AG20443 (cell line): ENCODE measurements at regions not wholly inside any gene's neighbourhood (a gene's known extent, or its start where the extent isn't known, plus 50 kb on each side); places are given as distances from the start of the nearest gene placed in this dataset.
"Not testable (repeated sequence)": the region's sequence is repeated elsewhere in the genome, so short reads cannot be mapped to it uniquely, and the experiment has no call there.

Experiments
- DNase-seq: peaks from one replicate; pipeline ENCODE4 v3.0.0; 2012; ENCODE audit warnings: low spot score, mixed read lengths

DNA sequence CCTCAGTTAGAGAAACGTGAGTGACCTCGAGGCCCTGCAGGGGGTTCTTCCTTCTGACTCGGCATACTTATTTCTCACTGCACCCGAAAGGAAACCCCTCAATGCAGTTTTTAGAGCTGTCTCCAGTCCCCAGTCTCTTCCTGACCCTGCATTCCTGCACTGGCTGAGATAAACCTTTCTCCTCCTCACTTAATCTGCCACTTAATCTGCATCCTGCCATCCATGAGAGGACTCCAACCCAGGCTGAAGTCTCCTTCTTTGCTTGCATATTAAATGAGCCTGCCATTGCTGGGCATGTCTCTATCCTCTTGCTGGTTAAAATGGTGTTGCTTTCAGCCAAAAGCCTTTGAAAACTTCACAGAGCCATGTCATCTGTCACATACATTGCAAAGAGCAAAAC lies 125.6 kb upstream of the GATA6 start:
- DNase-seq: no peak

DNA sequence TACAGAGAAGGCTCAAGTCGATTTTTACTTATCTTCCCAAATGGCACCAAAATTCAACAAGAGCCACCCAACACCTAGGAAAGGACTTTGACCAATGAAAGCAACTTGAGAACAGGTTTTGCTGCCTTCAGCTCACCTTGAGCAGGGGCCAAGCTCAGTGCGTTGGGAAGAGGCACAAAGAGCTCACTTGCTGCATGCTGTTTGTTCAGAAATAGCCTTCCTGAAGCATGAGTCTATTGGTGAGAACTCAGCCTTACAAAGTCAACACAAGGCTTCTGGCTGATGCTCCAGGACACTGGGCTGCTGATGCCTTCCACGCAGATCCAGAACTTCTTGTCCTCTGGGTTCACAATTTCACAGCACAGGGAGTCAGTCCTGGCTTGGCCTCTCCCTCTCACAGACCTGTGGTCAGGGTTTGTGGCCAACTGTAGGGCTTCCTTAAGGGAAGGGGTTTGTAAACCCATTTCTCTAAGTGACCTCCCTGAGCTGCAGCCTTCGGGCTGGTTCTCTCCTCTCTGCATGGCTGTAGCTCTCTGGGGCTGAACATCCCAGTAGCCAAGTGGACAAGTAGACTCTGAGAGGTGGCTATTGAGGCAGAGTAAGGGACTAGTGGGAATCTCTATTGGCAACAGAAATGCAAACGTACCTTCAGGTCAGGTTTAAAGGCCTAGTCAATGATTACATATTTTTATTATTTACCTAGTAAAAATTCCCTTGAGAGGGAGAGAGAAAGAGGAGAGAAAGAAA lies 124.7 kb upstream of the GATA6 start:
- DNase-seq: no peak

DNA sequence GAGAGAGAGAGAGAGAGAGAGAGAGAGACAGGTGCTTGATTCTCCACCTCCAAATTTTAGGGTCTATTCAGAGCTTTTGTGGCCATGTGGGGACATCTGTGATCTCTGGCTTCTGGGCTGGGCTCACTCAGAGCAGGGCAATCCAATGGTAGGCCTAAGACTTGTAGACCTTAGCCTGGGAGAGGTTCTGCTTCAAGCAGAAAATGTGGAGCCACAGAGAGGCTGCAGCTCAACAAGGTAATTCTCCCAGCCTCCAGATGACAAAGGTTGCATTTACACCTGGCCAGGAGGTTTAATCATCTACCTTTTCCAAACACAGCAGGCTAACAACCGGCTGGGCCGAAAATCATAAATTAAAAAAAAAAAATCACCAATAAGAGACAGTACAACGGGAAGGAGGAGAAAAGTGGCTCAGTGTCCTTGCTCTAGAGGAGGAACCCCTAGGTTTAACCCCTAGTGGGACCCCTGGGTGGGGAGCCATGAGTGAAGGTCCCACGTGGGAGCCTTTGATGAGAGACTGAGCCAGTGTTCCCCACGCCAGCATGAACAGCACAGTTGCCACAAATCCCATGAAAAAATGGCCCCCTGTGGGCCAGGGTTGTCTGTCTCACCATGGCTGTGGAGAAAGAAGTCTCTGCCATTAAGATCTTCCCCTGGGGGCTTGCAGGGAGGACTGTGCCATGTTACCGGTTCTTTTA lies 124.0 kb upstream of the GATA6 start:
- no peak for DNase-seq

DNA sequence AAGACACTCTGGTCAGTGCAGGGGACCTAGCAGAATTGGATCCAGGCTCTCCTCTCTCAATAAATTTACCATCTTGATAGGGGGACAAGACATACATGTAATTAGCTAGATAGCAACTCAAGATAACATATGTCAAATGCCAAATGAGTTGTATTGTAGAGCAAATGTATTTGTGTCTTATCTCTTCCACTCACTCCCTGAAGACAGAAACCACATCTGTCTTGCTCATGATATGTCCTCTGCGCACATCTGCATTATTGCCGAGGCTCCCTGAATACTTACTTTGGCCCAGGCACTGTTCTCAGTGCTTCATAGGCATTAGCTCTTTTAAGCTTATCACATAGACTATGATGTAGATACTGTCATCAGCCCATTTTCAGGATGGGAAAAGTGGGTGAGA lies 122.9 kb upstream of the GATA6 start:
- DNase-seq: no peak

DNA sequence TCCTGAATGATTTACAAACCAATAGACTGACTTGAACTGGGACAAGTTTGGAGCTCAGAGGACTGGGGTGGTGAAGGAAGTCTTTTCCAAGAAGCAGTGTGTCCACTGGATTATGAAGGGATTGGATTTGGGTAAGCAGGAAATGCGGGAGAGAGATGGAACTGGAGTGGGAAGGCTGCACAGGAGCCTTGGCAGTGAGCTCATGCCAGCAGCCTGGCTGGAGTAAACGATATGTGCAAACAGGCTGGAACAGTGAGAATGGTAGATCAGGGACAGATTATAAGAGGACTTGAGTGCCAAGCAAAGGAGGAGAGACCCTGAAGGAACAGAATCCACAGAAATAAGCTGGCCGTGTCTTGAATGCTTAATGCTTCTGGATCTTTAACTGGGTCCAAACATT lies 121.9 kb upstream of the GATA6 start:
- no peak for DNase-seq

DNA sequence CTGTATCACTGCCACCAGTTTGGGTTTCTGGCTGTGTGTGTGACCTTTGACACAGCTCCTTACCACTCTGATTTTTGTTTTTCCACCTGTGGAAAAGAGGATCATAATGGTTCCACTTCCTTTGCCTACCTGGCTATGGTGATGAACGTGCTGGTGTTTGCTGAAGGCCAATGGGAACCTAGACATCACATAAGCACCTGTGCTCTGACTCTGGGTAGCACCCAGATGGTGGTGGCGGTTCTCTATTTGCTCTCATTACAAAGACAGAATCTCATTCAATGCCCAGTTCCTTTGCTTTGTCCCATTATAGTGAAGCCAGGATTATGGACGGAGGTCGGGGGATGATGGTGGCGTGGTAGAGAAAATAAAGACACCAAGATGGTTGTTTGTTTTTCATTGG lies 121.2 kb upstream of the GATA6 start:
- DNase-seq: no peak

DNA sequence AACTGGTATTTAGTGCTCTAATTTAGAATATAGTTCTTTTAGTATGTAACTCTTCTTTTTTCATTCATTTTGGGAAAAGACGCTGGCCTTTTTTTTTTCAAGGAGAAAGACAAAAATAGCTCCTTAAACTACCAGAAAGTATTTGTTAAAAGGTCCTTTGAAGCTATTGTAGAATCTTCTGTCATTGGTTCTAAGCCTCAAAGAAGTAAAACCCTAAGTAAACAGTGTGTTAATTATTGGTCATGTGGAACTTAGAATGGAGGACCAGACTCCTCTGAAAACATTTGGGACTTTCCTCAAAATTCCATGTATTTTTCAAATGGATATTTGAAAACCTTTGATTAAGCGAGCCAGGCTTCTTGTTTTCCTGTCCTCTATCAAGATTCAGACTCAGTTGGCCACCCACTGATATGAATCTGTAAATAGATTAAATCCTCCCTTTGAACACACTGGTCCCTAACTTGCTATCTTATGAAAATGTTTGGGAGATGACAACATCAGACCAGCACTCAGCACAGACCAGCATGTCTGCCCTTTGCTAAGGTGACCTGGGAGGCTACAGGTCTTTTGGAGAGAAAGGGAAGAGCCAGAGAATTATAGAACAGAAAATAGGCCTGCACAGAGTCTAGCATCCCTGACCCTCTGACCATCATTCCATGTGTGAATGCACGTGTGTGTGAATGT lies 120.3 kb upstream of the GATA6 start:
- no peak for DNase-seq

DNA sequence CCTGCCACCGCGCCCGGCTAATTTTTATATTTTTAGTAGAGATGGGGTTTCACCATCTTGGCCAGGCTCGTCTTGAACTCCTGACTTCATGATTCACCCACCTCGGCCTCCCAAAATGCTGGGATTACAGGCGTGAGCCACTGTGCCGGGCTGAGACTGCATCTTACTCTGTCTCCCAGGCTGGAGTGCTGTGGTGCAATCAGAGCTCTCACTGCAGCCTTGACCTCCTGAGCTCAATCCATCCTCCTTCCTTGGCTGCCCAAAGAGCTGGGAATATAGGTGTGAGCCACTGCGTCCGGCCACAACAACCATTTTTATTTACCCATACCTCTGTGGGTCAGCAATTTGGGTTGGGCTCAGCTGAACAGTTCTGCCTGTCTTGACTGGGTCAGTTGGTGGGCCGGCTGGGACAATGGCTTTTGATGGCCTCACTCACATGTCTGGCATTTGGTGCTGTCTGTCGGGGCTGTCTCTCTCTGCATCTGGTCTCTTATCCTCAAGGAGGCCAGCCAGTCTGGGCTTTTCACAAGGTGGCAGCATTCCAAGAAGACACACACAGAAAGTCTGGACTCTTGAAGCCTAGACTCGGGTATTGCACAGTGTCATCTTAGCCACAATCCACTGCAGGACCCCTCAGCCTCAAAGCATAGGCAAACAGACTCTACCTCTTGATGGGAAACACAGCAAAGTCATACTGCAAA lies 116.8 kb upstream of the GATA6 start:
- DNase-seq: no peak

DNA sequence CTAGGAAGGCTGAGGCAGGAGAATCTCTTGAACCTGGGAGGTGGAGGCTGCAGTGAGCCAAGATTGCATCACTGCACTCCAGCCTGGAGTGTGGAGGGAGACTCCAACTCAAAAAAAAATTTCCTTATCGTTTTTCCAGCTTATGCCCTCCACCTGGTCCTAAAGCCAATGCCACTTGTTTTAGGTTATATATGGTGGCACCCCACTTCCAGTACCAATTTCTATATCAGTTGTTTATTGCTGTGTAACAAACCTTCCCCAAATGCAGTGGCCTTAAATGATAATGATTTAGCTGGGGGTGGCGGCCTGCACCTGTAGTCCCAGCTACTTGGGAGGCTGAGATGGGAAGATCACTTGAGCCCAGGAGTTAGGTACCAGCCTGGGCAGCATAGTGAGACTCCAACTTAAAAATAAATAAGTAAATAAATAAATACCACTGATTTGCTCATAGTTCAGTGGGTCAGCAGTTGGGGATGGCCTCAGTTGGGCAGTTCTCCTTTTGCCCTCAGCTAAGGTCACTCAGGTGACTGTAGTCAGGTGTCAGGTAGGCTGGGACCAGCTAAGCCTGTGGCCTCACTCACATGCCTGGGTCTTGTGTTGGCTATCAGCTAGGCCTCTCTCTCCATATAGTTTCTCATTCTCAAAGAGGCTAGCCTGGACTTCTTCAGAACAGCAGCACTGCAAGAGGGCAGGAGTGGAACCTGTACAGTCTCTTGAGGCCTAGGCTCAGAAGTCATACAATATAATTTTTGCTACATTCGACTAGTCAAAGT lies 113.7 kb upstream of the GATA6 start:
- no peak for DNase-seq

DNA sequence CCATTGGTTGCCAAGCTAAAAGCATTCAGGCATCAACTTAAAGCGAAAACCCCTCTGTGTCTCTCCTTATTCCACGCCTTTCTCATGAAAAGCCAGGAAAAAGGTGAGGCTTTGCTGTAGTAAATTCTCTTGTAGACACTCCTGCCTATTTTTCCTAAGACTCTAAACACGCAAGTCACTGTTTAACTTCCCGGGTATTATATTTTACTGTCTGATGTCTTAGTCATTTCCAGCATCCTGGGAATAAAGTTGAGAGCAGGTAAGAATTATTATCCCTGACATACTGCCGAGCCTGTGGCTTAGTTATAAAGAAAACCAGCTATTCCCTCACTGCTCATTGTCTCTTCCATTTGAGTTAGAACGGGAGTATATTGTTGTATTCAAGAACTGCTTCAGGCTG lies 112.4 kb upstream of the GATA6 start:
- DNase-seq: no peak

DNA sequence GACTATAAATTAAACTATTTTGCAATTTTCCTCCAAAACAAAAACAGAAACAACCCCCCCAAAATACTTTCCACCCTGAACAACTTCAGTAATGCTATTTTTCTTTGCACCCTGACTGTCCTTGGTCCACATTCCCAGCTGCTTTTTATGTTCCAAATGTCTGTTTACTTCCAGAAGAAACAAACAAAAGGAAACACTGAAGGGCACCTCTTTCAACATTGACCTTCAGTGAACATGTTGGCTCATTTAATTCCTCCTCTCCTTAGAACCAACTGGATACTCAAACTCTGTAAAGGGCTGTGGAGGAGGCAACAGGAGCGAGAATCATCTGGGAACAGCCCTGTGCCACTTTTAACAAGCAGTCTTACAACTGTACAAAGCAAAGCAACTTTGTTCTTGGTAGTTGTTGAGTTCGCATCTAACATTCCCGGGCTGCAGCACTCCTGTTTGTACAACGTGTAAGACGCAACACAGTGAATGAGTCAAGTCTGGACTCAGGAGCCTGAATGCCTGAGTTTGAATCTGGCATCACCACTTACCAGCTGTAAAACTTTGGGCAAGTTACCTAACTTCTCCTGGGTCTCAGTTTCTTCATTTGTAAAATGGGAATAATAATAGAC lies 111.4 kb upstream of the GATA6 start:
- no peak for DNase-seq

DNA sequence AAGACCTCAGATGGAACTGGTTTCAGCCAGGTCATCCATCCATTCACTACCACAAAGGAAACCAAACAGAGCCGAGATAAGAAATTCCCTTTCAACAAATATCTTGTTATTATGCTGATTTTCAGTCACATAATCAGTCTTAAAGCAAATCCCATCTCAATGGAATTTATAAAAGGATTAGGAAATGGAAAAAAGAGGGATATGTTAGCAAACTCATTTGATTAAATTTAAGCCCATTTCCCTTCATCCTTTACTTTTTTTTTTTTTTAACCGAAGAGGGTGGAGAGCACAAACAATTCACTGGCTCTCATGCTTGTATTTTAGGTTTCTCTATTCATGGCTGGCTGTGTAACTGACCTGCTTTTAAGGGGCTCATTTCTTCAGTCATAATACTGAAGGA lies 109.0 kb upstream of the GATA6 start:
- no peak for DNase-seq

DNA sequence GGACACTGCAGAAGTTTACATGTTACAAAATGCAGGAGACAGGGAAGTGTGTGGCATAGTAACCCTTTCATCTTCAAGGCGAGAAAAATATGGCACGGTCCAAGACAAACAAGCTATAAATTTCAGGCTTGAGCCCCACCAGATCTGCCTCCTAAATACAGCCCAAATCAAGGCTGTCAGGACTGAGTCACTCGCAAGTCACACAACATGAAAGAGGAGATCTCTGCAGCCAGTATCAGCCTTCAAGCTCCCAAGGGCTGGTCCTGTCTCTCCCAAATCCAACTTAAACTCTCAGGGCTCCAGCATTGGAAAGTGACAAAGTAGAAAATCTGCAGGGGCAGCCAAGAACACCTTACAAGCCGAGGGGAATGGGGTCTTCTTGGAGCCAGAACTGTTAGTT lies 106.3 kb upstream of the GATA6 start:
- DNase-seq: no peak

DNA sequence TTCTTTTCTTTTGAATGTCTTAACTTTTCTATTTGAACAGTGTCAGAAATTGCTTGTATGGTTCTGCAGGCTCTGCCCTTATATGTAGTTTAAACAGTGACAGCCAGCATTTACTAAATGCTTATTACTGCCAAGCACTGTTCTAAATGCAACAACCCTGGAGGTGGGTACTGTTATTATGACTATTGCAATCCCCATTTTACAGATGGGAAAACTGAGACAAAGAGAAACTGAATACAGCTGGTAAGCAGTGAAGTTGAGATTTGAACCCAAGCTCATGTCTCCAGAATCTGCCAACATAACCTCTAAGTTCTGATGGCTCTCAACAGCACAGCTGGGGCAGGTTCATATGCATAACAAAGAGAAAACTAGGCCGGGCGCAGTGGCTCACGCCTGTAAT lies 105.7 kb upstream of the GATA6 start:
- no peak for DNase-seq

DNA sequence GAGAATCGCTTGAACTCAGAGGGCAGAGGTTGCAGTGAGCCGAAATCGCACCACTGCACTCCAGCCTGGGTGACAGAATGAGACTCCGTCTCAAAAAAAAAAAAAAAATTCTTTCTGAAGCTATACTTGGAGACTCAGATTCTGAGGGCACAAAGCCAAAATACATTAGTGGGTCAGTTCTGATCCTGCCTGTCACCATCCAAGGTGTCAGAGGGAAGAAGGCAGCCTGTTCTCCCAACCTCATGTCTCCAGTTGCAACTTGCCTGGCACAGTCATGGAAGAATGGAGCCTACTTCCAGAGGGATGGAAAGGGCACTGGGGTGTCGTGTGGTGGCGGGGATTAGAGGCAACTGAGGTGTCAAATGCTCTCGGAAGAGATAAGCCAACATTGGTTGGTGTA lies 104.8 kb upstream of the GATA6 start:
- no peak for DNase-seq

DNA sequence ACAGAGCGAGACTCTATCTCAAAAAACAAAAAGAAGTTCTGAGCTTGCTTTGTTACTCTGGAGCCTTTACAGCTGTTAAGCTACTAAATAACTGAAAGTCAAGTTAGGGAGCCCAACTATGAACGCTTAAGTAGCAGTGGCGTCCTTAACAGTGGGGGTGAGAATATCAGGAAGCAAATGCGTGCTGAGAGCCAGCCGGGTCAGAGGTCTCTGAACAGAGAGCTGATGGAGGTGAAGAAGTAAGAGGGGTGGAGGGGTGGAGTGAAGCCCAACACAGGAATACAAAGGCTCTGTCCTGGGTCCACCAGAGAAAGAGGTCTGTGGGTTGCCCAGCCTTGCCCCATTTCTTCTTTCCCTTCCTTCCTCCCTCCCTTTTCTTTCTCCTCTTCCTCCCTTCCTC lies 104.1 kb upstream of the GATA6 start:
- DNase-seq: no peak

DNA sequence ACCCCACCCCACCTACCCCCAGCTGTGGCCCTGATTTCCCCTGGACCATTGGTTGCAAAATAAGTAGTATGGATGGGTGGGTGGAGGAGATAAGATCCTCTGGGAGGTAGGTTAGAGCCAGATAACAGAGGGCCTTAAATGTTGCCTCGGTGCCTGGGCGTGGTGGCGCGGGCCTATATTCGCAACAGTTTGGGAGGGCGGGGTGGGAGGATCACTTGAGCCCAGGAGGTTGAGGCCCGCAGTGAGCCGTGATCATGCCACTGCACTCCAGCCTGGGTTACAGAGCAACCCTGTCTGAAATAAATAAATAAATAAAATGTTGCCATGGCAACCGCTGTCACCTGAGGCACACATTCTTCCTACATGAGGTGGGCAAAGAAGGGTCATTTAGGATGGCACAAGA lies 103.3 kb upstream of the GATA6 start:
- no peak for DNase-seq

DNA sequence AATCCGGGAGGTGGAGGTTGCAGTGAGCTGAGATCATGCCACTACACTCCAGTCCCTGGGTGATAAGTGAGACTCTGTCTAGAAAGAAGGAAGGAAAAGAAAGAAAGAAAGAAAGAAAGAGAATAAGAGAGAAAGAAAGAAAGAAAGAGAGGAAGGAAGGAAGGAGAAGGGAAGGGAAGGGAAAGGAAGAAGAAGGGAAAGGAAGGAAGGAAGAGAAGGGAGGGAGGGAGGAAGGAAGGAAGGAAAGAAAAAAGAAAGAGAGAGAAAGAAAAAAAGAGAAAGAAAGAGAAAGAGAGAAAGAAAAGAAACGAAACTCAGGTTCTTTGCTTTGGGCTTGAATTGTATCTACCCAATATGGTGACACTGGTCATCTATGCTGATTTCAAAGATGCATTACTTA lies 102.3 kb upstream of the GATA6 start:
- no peak for DNase-seq

DNA sequence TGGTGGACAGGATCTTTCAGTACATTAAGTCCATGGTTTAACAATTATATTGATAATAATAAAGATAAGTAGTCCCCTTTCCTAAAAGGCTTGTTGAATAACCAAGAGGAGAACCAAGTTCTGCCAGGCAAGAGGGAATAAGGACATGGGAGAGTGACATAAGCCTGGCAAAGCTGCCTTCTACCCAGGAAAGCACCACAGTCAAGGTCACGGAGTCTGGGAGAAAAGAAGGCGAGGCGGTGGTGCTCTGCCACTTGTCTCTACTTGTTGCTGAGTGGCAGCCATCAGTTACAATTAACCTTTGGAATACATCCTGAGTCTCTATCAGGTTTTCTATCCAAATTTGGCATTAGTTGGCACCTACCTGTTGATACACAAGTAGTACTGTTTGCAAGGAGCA lies 101.7 kb upstream of the GATA6 start:
- no peak for DNase-seq

DNA sequence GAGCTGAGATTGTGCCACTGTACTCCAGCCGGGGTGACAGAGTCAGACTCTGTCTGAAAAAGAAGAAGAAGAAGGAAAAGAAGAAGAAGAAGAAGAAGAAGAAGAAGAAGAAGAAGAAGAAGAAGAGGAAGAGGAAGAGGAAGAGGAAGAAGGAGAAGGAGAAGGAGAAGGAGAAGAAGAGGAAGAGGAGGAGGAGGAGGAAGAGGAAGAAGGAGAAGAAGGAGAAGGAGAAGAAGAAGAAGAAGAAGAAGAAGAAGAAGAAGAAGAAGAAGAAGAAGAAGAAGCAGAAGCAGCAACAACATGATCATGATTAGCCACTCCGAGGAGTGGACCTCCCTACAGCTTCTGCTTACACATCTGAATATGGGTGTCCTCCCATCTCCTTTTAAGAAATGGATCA lies 100.6 kb upstream of the GATA6 start:
- not testable (repeated sequence) for DNase-seq

DNA sequence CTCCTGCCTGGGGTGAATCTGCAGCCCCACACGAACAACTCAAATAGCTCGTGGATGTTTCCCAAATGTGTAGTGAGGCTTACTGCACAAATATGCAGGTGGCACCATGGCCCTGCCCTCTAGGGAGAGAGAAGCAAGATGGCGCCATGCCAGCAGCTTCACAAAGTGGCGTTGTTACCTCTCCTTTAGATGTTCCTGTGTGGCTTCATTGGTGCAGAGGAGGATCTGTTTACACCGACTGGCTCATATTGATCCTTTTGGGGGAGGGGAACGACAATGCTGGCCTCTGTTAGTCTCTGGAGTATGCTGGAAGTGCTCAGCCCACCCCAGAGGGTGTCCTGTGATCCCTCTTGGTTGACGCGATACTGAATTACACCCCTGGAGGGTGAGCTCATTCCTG lies 99.5 kb upstream of the GATA6 start:
- no peak for DNase-seq

DNA sequence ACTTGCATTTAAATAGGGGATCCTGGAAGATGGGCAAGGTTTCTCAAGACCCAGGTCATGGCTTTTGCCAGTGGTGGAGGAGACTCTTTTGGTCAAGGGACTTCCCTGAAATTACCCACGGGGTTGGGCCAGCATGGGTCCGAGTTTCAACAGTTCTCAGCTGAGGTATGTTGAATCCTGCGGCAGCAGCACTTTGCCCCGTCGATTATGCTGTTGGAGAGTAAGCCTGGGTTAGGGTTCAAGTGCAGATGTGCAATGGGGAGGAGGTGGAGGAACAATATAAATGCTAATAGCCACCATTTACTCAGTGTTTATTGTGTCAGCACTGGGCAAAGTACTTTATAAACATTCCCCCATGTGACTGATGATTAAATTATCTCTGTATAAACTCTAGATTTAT lies 96.0 kb upstream of the GATA6 start:
- no peak for DNase-seq
